WERI-Rb-1 (cell line): ENCODE measurements at regions not wholly inside any gene's neighbourhood (a gene's known extent, or its start where the extent isn't known, plus 50 kb on each side); places are given as distances from the start of the nearest gene placed in this dataset.

Source experiments
- DNase-seq: peaks from one replicate; pipeline ENCODE4 v3.0.0-alpha.2; 2020
- H3K27ac ChIP-seq: fragments of 250-450 bp; sonication (Bioruptor Pico); 2 replicates; pipeline ENCODE4 v1.5.1; 2020; ENCODE audit warnings: mild to moderate bottlenecking, moderate library complexity
- H3K27me3 ChIP-seq: fragments of 250-450 bp; sonication (Bioruptor Pico); 2 replicates; pipeline ENCODE4 v1.5.1; 2021; ENCODE audit warnings: mild to moderate bottlenecking, low read depth, moderate library complexity; ENCODE audit not compliant: insufficient read depth, severe bottlenecking
- H3K36me3 ChIP-seq: fragments of 250-450 bp; sonication (Bioruptor Pico); 2 replicates; pipeline ENCODE4 v1.5.1; 2020; ENCODE audit warnings: mild to moderate bottlenecking, moderate library complexity
- H3K4me3 ChIP-seq: 2 replicates; pipeline ENCODE4 v1.5.1; 2011; ENCODE audit warnings: low read depth, mild to moderate bottlenecking, control low read depth, low read length
- H3K9me3 ChIP-seq: fragments of 250-450 bp; sonication (Bioruptor Pico); 2 replicates; pipeline ENCODE4 v1.5.1; 2021; ENCODE audit warnings: mild to moderate bottlenecking, moderate library complexity; ENCODE audit not compliant: severe bottlenecking
- TF ChIP-seq, protein P1 (sequence below): IDR thresholded peaks from 2 replicates; pipeline ENCODE4 v1.5.1; 2011; ENCODE audit warnings: low read depth, mild to moderate bottlenecking, control low read depth, inconsistent platforms, low read length

DNA sequence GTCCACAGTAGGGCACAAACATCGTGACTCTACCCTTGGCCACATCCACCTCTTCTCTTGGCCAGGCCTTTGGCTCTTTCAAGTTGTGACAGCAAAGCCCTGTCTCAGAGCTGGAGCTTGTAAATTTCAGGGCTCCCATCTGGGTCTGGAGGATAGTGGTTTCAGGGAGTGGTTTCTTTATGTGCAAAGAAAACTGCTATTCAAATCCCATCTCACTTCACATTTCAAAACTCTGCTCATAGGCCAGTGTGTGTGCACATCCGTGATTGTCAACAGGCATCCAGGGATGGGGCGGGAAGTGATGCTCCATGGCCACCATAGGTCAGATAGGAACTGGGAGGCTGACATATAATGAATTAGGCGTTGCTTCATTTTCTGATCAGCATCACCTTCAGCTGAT, 107.8 kb upstream of the IL12B start:
- DNase-seq: no peak

DNA sequence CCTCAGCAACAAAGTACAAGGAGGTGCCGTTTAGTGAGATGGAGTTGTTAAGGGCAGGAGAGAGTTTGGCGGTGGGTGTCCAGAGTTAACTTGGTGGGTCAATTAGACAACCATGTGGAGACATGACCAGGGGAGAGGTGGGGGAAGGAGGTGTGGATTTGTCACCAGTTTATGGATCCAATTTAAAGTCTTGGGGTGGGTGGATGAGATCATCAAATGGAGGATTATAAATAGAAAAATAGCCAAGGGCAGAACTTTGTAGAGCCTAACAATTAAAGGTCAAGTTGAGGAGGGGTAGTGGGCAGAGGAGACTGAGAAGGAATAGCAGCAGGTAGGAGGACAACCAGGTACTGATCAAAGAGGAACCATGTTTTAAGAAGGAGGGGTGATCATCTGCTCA, 108.7 kb upstream of the IL12B start:
- TF ChIP-seq, protein P1, sequence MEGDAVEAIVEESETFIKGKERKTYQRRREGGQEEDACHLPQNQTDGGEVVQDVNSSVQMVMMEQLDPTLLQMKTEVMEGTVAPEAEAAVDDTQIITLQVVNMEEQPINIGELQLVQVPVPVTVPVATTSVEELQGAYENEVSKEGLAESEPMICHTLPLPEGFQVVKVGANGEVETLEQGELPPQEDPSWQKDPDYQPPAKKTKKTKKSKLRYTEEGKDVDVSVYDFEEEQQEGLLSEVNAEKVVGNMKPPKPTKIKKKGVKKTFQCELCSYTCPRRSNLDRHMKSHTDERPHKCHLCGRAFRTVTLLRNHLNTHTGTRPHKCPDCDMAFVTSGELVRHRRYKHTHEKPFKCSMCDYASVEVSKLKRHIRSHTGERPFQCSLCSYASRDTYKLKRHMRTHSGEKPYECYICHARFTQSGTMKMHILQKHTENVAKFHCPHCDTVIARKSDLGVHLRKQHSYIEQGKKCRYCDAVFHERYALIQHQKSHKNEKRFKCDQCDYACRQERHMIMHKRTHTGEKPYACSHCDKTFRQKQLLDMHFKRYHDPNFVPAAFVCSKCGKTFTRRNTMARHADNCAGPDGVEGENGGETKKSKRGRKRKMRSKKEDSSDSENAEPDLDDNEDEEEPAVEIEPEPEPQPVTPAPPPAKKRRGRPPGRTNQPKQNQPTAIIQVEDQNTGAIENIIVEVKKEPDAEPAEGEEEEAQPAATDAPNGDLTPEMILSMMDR: no peak
- Histone ChIP-seq H3K27me3 (no peaks in the 10 kb centered on the region), H3K36me3 (no peaks in the 10 kb centered on the region), H3K9me3 (no peaks in the 10 kb centered on the region), H3K27ac (no peak overlapping the region), H3K4me3 (no peak overlapping the region)
- no peak for DNase-seq

More for the DNA sequence above, 107.8 kb upstream of the IL12B start:
- TF ChIP-seq, protein P1: no peak
- Histone ChIP-seq H3K9me3 (no peaks in the 10 kb centered on the region), H3K36me3 (no peaks in the 10 kb centered on the region), H3K27ac (no peak overlapping the region), H3K27me3 (no peaks in the 10 kb centered on the region), H3K4me3 (no peak overlapping the region)

GRCh38 chr5:159440235-159440634, 109.9 kb upstream of the IL12B start:
- Histone ChIP-seq H3K9me3 (no peaks in the 10 kb centered on the region), H3K27ac (no peak overlapping the region), H3K36me3 (no peaks in the 10 kb centered on the region), H3K4me3 (no peak overlapping the region), H3K27me3 (no peaks in the 10 kb centered on the region)
- TF ChIP-seq, protein P1: no peak
- no peak for DNase-seq

GRCh38 chr5:159440968-159441367, 110.7 kb upstream of the IL12B start:
- no peak for DNase-seq
- Histone ChIP-seq H3K27me3 (no peaks in the 10 kb centered on the region), H3K36me3 (no peaks in the 10 kb centered on the region), H3K9me3 (no peaks in the 10 kb centered on the region), H3K27ac (no peak overlapping the region), H3K4me3 (no peak overlapping the region)
- TF ChIP-seq, protein P1: no peak

GRCh38 chr5:159441441-159441840, 111.2 kb upstream of the IL12B start:
- Histone ChIP-seq H3K27ac (no peak overlapping the region), H3K4me3 (no peak overlapping the region), H3K9me3 (no peaks in the 10 kb centered on the region), H3K36me3 (no peaks in the 10 kb centered on the region), H3K27me3 (no peaks in the 10 kb centered on the region)
- TF ChIP-seq, protein P1: peak; percentile 39; the same call in 1 of the 2 replicates
- DNase-seq: peak; percentile 32

DNA sequence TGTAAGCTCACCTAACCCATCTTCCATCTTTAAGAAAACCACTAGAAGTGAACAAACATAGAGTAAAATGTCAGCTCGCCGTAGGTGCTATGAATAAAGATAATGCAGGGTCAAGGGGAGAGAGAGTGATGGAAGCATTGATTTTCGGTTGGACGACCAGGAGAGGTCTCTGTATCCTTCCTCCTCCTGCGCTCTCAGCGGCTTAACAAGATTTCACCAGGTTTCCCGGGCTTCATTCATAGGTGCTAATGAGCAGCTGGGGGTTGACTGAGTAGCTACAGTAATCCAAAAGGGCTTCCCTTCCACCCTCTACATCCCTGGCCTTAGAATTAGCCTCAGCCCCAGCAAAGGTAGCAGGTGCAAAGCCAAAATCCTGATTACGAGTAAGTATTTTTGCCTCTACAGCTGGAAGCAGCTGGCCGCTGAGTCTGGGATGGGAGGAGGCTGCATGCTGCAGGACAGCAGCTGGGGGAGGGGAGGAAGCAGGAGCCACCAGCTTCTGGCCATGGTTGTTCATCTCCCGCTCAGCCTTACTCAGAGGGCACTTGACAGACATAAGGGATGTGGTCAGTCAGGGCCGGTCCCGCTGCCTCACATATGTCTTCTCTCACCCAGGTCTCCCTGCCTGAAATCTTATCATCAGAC, 112.0 kb upstream of the IL12B start:
- H3K27me3 ChIP-seq: no peaks in the 10 kb centered on the region
- H3K4me3 ChIP-seq: no peak overlapping the region
- DNase-seq: peak; percentile 56
- H3K36me3 ChIP-seq: no peaks in the 10 kb centered on the region
- no peak overlapping the region for H3K27ac ChIP-seq
- no peaks in the 10 kb centered on the region for H3K9me3 ChIP-seq
- TF ChIP-seq, protein P1: no peak; the same call in 1 of the 2 replicates
